NCI-H69 (cell line): ENCODE measurements at regions not wholly inside any gene's neighbourhood (a gene's known extent, or its start where the extent isn't known, plus 50 kb on each side); places are given as distances from the start of the nearest gene placed in this dataset.
"Not testable (repeated sequence)": the region's sequence is repeated elsewhere in the genome, so short reads cannot be mapped to it uniquely, and the experiment has no call there.

Experiments used
- DNase-seq: peaks from one replicate; lab custom pipeline; 2025; lab: John Stamatoyannopoulos, UW

DNA sequence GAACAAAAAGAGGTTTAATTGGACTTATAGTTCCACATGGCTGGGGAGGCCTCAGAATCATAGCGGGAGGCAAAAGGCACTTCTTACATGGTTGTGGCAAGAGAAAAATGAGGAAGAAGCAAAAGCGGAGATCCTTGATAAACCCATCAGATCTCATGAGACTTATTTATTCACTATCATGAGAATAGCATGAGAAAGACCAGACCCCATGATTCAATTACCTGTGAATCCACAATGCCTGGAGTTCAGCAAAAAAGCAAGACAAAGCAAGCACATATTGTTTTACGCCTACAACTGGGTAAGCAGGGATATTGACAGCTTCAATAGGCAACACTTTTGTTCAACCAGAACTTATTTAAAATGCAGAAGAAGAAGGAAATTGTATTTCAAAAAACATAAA lies 218.2 kb downstream of the RPL10L start:
- no peak for DNase-seq

DNA sequence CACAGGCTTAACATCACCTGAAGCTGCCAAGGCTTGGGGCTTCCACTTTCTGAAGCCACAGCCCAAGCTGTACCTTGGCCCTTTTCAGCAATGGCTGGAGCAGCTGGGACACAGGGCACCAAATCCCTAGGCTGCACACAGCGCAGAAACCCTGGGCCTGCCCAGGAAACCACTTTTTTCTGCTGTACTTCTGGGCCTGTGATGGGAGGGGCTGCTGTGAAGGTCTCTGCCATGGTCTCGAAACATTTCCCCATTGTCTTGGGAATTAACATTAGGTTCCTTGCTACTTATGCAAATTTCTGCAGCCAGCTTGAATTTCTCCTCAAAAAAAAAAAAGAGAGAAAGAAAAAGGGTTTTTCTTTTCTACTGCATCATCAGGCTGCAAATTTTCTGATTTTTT lies 219.1 kb downstream of the RPL10L start:
- no peak for DNase-seq

DNA sequence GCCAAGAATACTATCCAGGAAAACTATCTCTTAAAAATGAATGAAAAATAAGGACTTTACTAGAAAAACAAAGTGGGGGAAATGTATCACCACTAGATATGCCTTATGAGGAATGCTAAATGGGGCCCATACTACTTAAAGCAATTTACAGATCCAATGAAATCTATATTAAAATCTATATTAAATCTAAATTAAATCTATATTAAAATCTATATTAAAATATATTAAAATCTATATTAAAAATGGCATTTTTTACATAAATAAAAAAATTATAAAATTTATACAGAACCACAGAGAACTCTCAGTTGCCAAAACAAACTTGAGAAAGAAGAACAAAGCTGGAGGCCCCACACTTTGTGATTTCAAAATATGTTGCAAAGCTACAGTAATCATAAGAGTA lies 234.5 kb downstream of the RPL10L start:
- DNase-seq: no peak

DNA sequence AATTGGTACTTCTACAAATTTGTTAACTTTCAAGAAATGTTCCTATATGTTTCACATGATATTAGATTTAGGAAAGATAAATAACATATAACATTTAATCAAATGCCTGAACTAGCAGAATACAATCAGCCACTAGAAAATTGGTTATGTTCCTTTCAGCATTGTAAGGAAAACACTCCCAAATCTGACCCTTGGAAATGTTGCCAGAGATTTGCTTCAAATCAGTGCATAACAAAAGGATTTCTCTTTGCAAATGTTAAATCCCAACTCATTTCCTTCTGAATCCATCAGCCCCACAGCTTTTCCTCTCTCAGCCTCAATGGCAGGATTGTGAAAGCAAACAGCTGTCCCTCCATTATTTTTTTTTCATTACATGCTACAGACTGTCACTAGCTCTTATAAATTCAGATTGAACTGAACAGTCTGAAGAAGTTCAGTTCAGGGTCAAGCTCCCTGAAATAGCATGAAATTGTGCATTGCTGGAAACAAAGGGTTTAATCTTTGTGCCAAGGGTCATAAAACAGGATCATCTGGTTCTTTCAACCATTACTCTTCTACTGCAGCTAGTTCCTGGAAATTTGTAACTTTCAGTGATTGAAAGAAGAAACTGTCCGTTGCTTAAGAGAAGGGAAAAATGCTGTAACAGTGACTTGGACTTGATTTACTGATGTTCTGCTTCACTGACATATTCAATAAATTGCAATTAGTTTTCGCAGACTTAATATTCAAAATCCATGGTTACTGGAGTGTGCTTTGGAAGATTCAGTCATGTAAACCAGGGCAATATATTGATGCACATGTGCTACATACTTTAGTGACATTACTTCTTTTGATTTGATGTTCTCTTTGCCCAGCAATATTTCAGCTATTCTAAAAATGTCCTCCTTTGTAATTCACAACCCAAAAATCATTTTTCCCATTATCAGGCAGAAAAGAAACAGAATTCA lies 246.4 kb downstream of the RPL10L start:
- DNase-seq: peak; percentile 50

DNA sequence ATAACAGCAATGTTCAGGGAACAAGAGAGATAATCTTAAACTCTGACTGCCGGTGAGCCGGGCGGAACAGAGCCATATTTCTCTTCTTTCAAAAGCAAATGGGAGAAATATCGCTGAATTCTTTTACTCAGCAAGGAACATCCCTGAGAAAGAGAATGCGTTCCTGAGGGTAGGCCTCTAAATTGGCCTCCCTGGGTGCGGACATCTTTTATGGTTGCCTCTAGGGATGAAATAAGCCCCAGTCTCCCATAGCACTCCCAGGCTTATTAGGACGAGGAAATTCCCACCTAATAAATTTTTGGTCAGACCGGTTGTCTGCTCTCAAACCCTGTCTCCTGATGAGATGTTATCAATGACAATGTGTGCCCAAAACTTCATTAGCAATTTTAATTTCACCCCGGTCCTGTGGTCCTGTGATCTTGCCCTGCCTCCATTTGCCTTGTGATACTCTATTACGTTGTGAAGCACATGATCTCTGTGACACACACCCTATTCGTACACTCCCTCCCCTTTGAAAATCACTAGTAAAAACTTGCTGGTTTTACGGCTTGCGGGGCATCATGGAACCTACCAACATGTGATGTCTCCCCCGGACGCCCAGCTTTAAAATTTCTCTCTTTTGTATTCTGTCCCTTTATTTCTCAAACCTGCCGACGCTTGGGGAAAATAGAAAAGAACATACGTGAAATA lies 249.4 kb downstream of the RPL10L start:
- DNase-seq: not testable (repeated sequence)

DNA sequence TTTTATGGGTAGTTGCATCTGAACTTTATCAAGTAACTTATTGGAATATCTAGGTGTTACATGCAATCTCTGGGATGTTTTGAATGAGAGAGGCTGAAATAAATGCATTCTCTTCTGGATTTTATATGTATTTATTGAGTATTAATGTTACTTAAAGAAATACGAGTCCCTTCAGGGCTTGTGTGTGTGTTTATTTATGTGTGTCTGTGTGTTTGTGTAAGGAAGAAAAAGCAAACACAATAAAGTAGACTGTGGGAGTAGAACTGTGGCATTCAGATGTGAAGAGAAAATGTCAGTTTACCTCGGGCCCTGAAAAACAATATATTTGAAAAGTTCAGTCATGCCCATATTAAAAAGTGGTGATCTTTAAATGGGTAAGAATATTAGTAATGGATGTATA lies 250.5 kb downstream of the RPL10L start:
- no peak for DNase-seq

DNA sequence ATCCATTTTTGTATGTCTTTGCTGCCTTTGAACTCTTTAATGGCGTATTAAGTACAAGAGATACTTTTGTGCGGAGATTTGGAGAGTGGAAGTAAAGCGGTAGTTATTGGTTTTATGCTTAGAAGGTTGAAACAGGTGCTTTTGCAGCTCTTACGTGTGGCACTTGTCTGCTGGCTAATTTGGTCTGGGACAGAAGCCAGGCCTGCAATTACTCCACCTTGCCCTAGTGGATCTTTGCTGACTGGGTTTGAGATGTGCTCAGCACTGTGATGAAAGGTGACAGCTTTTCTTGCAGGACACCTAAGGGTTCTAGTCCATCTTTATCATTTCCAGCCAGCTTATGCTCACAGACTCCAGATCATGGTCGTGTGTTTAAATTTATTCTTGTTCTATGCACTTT lies 252.5 kb downstream of the RPL10L start:
- DNase-seq: peak; percentile 43

DNA sequence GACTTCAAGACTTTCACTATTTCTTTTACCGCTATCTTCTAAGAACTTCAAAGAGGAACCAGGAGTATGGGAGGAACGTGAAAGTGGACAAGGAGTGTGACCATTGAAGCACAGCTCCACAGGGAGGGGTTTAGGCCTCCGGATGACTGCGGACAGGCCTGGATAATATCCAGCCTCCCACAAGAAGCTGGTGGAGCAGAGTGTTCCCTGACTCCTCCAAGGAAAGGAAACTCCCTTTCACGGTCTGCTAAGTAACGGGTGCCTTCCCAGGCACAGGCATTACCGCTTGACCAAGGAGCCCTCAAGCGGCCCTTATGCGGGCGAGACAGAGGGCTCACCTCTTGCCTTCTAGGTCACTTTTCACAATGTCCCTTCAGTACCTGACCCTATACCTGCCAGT lies 267.0 kb downstream of the RPL10L start:
- no peak for DNase-seq

DNA sequence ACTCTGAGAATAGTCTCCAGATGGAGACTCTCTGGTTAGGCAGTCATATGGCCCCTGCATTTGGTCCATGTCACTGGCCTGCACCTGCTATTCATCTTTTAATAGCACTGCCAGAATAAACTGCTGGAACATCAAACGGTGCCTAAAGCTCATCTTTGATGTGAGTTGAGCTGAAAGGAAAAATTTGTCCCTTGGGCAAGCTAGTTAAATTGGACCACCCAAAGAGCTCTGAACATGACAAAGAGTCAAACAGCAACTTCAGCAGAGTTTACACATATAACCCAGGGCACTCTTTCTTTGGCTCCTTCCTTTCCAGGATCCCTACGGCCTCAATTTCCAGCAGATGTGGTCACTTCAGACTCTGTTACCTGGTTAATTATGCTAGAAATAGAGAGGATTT lies 269.9 kb downstream of the RPL10L start:
- DNase-seq: no peak

DNA sequence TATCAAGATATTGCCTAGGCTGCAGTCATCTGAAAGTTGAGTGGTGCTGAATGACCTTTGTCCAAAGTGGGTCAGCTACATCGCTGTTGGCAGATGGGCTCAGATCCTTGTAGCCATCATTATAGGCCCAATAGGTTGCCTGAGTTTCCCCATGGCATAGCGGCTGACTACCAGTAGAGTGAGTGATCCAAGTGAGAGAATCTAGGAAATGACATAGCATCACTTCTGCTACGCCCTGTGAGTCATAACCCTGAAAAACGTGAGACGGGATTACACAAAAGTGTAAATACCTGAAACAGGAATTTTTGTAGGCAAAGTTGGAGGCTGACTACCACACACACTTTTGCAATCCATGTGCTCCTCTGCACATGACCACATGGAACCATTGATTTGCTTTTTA lies 273.3 kb downstream of the RPL10L start:
- no peak for DNase-seq

DNA sequence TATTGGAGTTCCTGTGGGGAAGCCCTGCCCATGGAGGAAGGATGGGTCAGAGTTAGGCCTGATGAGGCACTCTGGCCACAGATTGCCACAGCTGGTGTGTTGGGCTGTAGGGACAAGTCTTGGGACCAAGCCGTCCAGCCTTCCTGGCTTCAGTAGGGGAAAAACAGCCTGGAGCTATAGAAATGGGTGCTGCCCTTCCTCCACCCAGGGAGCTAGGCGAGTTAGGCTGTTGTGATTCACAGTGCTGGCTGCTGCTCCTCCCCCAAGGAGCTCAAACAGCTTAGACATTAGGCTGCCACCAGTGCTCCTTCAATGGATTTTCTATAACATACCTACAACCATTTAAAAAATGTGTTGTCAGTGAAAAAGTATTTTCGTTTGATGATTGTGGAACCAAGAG lies 274.3 kb downstream of the RPL10L start:
- DNase-seq: no peak

DNA sequence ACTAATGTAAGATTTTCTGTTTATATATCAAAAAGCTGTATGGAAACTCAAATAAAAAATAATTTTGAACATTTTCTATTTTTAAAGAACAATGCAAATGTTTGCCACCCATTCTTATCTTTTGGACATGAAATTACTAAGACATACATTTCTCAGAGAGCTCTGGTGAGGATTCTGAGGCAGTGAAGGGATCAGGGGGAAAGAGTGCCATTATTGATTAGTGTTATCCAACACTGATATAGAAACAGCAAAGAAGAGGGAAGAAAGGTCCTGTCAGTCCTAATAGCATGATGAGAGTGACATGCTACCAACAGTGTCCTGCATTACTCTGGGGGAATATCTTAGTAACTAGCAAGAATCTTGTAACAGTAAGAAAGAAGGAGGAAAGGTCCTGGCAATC lies 282.2 kb downstream of the RPL10L start:
- no peak for DNase-seq

DNA sequence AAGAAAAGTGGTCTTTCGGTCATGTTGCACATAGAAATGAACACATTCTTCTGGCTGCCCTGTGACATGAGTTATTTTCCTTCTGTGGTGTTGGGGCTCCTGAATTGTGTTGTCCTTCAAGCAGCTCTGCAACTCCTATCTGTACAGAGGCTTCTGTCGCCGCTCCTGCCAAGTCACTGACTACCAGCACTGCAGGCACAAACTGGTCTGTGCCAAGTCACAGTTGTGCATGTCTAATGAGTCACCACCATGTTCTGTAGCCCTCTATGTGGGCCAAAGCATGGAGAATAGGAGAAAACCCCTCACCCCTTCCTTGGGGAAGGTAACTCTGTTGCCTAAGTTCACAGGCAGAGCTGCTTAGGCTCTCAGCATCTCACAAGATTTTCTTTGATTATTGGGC lies 283.3 kb downstream of the RPL10L start:
- no peak for DNase-seq

DNA sequence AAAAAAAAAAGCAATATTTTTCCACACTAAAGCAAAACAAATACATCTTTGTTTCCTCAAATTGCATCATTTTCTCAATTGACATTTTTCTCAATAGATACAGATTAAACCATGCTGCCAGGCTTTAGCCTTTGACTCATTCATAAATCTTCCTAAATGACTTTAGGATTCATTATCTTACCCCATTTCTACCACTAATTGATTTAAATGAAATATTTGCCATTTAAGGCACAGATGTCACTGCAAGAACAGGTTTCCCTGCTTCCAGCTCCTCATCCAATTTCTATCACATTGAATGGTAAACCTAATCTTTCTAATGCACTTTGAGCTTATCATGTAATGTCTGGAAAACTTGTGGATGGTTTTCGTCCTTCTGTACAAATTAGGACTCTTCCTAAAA lies 298.7 kb downstream of the RPL10L start:
- DNase-seq: no peak

DNA sequence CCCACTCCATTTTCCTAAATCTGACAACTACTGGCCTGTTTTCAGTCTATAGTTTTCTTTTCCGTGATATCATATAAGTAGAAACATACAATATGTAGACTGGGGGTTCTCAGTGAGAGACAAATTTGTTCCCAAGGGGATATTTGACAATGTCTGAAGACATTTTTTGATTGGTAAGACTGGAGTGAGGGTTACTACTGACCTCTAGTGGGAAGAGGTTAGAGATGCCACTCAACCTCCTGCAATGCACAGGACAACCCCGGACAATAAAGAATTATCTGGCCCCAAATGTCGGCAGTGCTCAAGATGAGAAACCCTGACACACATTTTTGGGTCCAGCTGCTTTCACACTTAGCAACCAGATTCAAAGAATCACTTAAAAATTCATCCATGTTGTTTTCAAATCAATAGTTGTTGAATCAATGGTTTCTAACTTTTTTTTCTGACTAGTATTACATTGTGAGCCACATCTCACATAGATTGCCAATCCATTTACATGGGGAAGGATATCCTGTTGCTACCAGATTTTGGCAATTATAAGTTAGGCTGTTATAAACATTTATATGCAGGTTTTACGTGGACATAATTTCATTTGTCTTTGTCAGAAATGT lies 307.1 kb downstream of the RPL10L start:
- peak; percentile 56 for DNase-seq

DNA sequence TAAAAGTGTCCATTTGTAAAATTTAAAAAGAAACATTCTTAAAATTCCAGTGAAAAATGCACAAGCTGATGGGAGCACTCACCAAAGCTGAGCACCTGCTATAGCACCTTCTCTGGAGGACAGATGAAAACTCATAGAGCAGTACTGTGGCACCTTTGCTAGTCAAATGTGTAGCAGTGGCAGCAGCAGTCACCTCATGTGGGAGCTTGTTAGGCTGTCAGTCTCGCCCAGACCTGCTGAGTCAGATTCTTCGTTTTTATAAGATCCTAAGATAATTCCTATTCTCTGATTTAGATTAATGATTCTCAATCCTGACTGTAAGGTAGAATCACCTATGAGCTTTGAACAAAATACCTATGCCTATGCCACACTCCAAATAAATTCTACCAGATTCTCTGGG lies 325.8 kb downstream of the RPL10L start:
- DNase-seq: no peak

DNA sequence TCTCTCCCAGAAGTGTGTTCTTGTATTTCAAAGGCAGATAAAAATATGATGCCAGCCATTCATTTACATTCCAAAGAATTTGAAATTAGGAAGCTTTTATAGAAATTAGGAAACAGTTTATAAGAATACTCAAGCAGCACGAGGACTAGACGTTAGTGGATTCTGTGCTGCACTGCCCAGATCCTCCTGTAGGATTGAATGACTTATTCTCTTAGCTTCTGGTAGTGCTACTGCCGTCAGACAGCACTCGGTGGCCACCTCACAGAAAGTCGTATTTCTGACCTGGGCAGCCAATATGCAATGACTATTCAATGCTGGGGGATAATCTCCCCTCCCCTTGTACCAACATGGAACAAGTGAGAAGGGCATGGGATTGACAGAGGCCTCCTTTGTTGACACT lies 326.4 kb downstream of the RPL10L start:
- DNase-seq: no peak

DNA sequence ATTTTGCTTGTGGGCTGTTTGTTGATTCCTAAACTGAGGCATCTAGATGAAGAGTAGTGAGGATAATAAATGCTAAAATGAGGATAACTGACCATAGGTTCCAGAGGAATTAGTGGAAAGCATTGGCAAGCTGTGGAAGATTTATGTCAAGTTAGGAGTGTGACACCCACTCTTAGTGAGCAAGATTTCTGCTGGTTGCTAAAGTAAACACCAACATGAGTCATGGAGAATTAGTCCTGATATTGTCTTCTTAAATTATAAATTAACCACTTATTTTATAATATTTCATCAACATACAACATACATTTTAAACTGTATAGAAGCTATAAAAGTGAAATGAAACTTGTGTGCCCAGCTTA lies 328.2 kb downstream of the RPL10L start:
- DNase-seq: no peak

DNA sequence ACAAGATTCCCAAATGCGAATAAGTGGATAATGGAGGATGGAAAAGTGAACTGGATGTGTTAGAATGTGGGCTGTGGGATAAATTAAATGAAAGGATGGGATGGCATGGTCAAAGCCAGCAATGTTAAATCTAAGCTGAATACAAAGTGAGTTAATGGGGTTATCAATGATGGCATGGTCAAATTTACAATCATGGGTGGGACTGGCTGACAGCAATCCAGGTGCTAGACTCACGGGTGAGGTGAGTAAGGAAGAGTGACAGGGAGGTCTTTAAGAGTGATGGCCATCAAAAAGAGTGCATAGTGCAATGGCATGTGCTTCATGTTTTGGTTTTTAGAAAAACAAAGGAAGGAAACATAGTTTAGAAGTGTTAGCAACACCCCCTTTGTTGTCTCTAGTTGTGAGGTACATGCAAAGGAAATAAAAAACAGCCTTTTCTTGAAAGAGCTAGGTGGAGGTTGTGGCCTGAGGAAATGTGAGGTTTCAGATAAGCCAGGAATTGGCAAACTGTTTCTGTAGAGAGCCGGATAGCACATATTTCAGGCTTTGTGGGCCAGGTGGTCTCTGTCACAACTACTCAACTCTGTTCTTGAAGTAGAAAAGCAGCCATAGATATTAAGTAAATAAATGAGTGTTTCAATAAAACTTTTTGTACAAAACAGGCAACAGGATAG lies 328.7 kb downstream of the RPL10L start:
- no peak for DNase-seq

DNA sequence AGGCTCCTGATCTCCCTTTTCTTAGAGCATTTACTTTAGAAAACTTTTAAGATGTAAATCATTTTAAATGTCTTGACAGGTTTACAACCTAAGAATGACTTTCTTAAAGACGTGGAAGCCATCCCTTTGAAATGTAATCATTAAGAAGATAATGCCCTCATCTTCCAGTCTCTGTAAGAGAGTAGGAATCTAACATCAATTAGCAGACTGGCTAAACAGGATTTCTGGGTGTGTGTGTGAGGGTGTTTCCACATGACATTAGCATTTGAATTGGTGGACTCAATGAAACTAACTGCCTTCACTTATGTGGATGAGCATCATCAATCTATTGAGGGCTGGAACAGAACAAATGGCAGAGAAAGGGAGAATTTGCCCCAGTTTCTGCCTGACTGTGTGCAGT lies 329.5 kb downstream of the RPL10L start:
- DNase-seq: no peak

DNA sequence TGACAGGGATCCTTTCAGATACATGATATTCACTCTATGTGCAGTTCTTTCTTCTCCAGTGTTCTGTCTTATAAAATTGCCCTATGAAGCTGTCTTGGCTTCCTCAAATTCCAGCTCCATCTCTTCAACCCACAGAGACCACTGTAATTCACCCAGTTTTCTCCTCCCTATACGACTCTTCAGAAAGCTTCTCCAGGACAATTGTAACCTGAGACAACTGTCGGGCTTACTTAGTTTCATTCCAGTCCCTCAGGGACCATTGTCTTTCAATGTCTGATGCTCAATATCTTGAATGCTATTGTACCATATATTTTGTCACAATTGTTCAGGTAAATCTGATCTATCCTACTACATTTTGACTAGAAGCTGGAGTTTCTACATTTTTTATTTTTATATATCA lies 345.3 kb downstream of the RPL10L start:
- DNase-seq: peak; percentile 6

DNA sequence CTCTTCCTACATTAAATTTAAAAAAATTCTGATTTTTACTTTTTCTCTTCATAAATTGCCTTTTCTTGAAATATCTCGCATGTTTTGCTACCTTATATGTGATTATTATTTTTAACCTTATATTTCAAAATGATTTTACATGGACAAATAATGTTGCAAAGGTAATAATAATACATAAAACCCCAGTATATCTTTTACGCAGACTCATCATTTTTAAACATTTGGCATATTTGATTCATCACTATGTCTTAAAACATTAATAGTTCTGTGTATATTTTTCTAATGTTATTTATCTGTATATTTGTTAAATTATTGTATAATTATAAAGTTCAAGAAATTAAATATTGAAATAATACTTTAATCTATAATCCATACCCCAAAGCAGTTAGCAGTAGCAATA lies 350.8 kb downstream of the RPL10L start:
- no peak for DNase-seq

DNA sequence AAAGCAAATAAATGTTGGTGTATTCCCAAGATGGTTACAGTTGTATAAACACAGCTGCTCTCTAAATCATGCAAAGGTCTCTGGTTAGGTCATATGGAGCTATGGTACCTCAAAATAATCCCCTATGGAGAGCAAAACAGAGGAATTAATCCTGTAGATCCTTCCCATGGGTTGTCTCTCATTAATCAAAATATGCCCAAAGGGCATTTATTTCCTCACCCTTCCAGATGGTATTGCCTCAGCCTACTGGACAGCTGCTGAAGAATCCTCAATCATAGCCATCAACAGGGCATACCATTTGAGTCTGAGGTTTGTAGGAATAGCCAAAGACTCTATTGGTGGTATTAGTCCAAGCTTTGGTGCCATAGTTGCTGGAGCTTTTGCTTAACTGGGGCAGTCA lies 360.9 kb downstream of the RPL10L start:
- peak; percentile 78 for DNase-seq
